HG02973 (cell line): ENCODE measurements at regions not wholly inside any gene's neighbourhood (a gene's known extent, or its start where the extent isn't known, plus 50 kb on each side); places are given as distances from the start of the nearest gene placed in this dataset.
"Not testable (repeated sequence)": the region's sequence is repeated elsewhere in the genome, so short reads cannot be mapped to it uniquely, and the experiment has no call there.

Experiments
- ATAC-seq: cut with Tn5 transposase; IDR thresholded peaks from one replicate; pipeline ENCODE4 v1.9.1; 2021; ENCODE audit warnings: moderate library complexity; ENCODE audit not compliant: unreplicated experiment

- no peak for ATAC-seq
Observed at GRCh38 chr2:2731816-2732284, 400.8 kb upstream of the MYT1L start.

DNA sequence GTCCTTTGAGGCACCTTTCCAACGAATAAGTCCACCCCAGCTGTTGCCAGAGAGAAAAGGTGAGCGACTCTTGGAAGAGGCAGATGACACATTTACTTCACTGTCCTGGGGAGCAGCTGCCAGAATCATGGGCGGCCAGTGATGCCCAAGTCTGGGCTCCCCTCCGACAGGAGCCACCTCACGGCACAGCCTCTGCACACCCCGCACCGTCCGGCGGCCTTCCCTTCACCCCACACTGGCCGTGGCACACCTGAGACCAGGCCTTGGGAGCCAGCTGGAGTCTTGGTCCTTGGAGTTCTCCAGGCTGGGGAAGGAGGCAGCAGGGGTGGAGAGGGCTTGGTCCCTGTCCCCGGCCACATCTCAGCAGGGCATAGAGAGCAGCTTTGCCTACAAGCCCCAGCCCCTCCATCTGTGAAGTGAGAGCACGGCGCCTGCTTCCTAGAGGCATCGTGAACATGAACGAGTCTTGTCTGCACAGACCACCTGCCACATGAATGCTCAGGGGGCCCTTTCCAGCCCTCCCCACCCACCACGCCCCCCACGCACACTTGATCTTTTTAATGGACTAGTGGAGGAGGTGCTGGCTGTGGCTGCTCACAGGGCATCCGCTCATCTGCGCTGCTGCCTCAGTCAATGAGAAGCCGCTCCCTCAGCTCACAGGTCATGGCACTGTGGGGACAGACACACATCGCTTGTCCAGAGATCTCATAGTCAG lies 400.2 kb upstream of the MYT1L start:
- ATAC-seq = no peak

- no peak for ATAC-seq
Observed at GRCh38 chr2:2730301-2730833, 399.3 kb upstream of the MYT1L start.

DNA sequence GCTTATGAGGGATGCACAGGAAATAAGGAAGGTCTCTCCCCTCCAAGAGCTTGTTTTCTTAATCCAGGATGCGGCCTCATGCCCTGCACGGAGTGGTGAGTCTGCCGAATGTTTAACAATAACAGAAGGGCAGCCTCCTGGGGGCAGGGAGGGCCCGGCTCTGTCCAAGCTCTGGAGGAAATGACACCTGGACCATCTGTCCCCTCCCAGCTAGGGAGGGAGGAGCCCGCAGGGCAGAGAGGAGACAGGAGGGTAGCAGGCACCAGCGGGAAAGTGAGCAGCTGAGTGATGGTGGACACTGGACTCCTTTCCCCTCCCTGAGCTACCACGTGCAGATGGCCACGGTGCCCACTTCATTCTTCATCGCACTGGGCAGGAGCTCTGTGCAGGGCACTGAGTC lies 398.2 kb upstream of the MYT1L start:
- ATAC-seq = no peak

- ATAC-seq = no peak
Observed at GRCh38 chr2:2728635-2729034, 397.6 kb upstream of the MYT1L start.

- ATAC-seq = no peak
Observed at GRCh38 chr2:2727876-2728511, 396.9 kb upstream of the MYT1L start.

DNA sequence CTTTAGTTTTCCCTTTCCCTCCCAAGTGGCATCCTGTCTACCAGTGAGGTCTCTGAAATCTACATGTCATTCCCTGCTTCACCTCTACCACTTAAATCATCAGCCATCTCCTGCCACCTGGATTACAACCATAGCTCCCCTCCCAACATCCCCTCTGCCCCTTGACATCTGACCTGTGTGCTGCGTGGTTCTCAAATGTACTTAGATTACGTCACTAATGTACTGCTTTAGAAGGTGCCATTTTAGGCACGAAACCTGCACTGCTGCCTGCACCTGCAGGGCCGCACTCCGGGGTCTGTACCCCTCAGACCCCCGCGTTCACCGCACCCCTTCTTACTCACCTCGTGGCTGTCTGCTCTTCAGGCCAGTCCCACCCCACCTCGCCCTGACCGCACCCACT lies 395.1 kb upstream of the MYT1L start:
- ATAC-seq = no peak

GRCh38 chr2:2723064-2723463 lies 392.0 kb upstream of the MYT1L start:
- ATAC-seq = no peak

DNA sequence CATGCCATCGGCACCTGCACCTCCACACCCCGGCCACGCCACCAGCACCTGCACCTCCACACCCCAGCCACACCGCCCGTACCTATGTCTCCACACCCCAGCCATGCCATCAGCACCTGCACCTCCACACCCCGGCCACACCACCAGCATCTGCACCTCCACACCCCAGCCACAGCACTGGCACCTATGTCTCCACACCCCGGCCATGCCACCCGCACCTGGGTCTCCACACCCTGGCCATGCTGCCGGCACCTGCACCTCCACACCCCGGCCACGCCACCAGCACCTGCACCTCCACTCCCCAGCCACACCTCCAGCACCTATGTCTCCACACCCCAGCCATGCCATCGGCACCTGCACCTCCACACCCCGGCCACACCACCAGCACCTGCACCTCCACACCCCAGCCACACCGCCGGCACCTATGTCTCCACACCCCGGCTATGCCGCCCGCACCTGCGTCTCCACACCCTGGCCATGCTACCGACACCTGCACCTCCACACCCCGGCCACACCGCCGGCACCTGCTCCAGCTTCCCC lies 390.3 kb upstream of the MYT1L start:
- ATAC-seq = no peak

GRCh38 chr2:2720806-2721205 lies 389.7 kb upstream of the MYT1L start:
- ATAC-seq = not testable (repeated sequence)

DNA sequence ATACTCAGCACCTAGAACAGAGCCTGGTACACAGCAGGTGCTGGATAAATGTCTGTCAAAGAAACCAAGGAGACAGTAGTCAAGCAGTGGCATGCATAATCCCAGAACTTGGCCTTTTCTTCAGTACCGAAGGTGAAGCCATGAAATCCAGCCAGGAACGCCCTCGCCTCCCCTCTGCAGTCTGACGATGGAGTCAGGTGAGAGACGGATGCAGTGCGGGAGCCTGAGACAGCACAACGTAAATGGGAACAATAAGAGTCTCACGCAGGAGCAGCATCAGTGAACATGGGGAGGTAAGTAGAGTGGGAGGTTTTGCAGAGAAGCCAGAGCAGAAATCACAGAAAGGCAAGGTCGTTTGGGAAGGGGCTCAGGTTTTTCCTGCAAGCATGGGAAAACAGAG lies 389.3 kb upstream of the MYT1L start:
- ATAC-seq = no peak

DNA sequence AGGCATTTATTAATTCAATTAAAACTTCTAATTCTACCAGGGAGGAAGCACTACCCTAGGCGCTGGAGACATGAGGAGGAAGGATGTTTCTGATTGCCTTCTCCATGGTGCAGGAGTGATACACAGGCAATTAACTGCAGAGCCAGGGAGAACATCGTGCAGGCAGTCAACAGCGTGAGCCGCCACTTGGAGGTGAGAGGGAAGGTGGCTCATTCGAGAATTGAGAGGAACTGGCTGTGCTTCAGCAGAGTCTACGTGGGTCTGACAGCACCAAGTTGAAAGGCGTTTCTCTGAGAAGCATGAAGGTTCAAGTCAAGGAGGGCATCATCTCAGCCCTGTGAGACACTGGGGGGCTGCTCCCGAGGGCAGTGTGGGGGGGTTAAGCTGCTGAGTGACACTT lies 388.7 kb upstream of the MYT1L start:
- no peak for ATAC-seq

DNA sequence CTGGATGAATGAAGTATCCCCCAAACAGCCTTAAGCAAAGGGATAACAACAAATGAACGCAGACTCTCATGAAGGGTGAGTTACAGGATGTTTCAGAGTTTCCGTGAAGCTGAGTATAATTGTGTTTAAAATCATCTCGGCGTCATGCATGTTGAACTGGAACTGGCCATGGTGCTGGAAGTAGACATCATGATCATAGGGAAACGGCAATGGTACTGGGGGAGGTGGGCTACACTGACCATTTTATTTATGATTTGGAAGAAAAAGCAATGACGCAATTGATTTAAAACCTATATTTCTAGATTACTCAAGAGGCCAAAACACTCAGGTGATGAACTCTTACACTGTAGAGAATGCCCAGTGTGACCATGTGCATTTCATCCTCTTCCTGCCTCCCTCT lies 387.9 kb upstream of the MYT1L start:
- ATAC-seq = no peak

- ATAC-seq = no peak
Observed at GRCh38 chr2:2717406-2717805, 386.3 kb upstream of the MYT1L start.

DNA sequence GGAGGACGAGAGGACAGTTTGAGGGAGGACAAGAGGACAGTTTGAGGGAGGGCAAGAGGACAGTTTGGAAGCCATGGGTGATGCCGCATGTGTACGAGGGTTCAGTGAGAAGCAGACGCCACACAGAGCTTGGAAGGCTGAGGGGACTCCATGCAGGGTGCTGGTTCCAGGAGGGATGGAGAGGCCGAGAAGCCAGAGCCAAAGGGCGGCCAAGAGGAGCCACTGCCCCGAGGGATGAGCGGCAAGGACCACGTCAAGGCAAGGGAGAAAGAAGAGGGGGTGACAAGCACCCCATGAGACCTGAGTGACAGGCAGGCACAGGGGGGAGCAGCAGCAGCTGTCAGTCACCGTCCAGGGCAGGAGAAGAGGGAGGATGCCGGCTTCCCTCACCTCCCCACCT lies 385.7 kb upstream of the MYT1L start:
- ATAC-seq = no peak

GRCh38 chr2:2715036-2715818 lies 384.2 kb upstream of the MYT1L start:
- no peak for ATAC-seq

GRCh38 chr2:2714408-2714807 lies 383.3 kb upstream of the MYT1L start:
- ATAC-seq = no peak

DNA sequence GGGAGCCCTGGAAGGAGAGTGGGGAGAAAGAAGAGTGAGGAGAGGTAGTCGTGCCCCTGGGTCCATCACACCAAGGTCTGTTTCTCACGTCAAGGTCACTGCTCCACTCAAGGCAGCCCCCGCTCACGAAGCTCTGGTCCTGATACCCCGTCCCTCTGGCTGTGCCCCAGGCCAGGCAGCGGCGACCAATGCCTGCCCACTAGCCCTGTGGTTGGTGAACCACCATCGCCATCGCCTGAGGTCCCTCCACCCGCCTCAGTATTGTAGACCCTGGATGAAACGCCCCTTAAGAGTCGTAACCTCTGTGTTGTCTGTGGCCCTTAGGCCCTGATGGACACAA lies 378.3 kb upstream of the MYT1L start:
- no peak for ATAC-seq

GRCh38 chr2:2708575-2709430 lies 377.7 kb upstream of the MYT1L start:
- no peak for ATAC-seq

DNA sequence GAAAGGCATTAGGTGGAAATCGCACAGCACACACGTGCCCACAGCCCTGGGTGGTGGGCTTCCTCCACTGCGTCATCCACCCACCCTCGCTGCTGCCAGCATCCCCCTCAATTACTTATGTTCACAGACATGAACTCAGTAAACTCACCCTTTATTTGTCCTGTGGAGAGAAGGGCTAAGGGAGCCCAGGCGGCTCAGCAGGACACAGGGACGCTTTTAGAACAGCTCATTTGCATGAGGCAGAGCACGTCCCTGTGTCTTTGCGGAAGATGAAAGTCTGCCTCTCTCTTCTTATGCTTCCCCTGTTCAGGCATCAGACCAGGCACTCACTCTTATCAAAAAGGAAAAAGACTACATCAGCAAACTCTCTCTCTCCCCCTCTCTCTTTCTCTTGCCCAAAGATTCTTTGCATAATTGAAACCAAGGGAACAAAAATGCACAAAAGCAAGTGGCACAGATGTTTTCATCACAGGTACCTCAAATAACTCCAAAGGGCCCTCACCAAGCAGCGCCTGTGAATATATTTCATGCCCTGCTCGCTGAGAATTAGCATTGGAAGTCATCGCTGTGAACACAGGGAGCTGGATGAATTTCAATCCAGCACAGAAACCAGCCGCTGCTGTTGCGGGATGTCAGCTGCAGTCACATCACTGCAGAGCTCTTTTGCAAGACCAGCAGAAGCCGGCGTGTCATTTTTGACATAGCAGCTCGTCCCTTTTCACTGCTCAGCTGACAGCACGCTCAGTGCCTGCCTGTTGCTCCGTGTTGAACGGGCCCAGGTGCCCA lies 376.3 kb upstream of the MYT1L start:
- ATAC-seq = no peak
